Daoy (cell line): ENCODE measurements at regions not wholly inside any gene's neighbourhood (a gene's known extent, or its start where the extent isn't known, plus 50 kb on each side); places are given as distances from the start of the nearest gene placed in this dataset.
"Not testable (repeated sequence)": the region's sequence is repeated elsewhere in the genome, so short reads cannot be mapped to it uniquely, and the experiment has no call there.

Experiments
- DNase-seq: peaks from one replicate; pipeline ENCODE4 v3.0.0-alpha.2; 2015; ENCODE audit warnings: low read depth

DNA sequence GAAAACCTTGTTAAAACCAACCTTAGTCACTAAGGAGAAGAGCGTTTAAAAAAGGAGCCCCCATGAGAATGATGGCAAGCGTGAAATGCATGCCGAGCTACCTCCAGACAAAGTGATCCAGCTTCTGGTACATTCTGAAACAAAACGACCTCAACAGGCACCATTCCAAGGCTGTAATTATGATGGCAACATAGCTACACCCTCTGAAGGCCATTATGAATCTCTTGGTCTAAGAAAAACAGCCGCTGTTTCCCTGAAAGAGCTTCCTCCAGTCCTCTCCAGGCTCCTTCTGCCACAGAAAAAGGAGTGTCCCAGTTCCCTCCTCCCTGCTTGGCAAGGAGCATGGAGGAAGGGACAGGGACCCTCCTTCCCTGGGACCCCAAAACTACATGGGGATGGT is 50.0 kb upstream of the ABLIM1 start:
- DNase-seq = no peak

DNA sequence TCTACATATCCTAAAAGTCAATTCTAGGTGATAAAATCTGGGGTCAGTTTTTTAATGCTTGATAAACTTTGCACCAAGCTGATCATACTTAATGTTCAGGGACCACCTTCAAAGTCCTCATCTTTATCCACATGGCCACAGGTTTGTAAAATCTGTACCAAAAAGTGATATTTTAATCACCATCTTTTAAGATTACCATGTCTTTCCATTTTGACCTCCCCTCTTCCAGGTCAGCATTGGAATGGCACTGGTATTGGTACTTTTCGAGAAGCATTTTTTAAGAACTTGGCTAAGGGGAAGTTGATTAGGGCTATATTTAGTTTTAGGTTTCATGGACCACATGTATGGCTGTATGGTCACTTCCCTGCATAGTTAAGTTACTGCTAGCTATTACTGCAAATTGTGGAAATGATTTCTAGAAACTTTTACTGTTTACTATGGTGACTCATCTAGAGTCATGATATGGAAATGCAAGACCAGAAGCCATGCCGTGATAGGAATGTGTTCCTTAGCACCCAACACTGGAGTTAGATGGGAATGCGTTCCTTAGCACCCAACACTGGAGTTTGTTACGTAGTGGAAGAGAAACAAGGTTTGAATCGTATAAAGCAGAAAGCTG is 50.8 kb upstream of the ABLIM1 start:
- DNase-seq = peak; percentile 75

DNA sequence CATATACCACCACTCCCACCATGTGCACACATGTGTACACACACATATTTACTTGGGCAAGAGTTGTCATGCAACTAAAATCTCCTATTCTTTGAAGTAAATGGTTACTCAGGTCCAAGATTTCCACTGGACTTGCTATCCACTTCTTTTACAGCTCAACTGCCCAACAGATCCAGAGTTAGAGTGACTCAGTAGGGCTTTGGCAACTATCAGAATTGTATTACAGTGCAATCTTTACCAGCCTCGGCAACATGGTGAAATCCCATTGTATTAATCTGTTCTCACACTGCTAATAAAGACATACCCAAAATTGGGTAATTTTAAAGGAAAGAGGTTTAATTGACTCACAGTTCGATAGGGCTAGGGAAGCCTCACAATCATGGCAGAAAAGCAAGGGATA is 51.9 kb upstream of the ABLIM1 start:
- DNase-seq = no peak

DNA sequence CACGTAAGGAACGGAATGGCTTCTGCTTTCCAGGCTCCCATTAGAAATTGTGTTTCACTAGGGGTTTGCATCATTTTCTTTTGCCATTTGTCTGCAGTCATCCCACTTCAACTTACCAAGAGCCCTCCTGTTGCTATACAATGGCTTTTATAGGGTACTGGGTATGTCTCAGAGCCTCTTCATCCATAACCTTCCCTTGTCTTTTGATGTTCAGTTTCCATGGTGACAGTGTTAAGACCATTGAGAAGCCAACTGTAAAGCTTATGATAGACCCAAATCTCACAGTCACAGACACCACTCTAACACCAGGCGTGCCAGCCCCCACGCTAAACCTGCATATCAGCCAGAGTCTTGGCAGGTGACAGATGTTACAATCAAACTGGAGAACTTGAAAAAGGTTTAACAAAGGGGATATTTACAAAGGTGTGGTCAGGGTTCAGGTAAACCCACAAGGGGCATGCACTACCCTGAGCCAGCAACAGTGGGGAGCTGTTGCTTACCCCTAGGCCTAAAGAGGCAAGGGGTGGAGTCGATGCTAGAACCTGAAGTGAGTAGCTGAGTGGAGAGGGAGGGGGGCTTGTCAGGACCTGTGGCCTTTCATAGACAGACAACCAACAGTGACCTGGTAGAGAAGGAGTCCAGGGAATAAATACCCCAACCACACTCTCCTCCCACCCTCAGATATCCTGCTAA is 53.2 kb upstream of the ABLIM1 start:
- DNase-seq = no peak

DNA sequence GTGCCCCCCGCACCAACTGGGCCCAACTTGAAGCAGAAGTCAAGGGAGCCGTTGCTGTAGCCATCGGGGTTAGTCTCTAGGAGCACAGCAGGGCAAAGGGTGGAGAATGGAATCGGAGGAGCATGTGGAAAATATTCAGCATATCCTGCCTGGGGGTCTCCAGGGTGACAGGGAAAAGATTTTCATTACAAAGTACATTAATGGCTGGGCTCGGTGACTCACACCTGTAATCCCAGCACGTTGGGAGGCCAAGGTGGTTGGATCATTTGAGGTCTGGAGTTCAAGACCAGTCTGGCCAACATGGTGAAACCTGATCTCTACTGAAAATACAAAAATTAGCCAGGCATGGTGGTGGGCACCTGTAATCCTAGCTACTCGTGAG is 53.8 kb upstream of the ABLIM1 start:
- DNase-seq = no peak

DNA sequence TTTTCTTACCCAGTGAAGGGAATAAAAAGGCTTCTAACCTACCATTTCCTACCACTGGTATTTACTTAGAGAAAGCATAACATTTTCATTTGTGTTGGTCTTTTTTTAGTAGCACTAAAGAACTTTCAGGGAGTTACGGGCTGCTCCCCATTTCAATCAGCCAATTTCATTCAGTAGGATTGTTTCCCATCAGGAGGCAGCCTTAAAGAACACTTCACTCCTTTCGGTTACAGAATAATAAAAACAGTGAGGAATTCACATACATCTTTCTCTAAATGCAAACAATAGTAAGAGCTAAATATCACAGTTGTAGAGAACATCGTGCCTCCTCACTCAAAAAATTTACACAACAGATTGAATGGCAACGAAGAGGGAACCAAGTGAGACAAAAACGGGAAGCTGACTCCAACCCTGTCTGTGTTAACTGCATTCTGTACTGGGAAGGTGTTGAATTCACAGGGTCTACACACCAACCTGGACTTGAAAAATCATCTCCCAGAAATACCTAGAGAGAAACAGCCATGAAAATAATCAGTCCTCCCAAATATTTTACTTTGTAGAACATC is 55.5 kb upstream of the ABLIM1 start:
- DNase-seq = no peak

DNA sequence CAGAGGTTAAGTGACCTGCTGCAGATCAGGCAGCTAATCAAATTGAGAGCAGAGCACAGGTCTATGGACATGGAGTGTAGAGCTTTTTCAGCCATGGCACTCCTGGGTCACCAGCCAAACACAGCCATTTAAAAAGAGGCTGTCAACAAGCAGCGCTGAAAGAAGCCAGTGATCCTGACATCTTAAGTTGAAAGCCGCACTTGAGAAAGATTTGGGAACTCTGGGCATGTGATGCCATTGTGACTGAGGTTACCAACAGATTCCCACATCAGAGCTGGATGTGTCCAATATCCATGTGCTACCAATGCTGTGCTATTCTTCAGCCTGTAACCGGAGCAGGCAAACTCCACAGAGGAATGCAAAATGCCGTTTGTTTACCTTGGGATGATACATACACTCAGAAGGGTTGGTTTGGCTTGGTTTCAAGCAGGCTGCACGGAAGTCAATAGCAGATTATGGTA is 56.2 kb upstream of the ABLIM1 start:
- peak; percentile 95 for DNase-seq

DNA sequence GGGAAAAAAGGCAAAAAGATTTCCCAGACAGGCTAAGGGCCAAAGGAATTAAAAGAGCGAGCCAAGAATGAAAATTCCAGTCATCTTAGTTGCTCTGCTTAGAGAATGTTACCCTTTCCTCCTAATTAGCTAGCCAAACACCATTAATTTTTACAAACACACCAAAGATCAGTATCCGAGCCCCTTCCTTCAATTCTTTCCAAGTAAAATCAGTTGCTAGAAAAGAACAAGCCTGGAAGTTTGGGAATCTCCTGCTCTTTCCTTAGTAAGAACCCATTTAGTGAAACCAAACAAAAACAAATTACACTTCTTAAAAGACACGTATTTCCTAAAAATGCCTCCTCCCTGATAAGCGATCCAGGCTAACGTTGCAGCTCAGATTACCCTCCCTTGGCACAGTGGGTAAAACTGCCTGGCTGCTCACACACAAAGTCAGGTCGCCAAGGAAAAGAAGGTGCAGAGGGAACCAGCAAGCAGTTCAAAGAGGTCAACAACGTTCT is 57.1 kb upstream of the ABLIM1 start:
- peak; percentile 65 for DNase-seq

DNA sequence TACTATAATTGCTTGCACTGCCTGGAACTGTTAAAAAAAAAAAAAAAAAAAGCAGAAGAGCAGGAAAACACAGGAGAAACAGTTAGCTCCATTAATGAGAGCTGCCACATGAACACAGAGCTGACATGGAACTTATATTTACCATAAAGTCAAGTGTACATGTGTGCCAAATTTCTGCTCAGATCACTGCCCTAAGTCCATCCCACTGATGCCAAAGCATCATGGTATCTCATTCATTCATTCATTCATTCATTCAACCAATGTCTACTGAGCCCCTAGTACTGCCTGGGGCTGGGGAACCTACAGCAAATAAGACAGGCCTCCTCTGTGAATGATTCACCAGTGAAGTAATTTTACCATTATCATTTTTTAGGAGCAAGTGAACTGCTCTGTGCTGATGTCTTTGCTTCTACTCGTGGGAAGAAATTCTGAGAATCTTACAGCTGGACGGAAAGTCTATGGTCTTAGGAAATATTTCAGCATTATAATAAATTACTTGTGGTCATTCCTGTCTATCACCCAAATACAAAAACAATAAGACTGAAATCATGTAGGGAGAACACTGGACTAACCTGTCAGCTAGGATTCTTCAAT is 58.8 kb upstream of the ABLIM1 start:
- DNase-seq = no peak

DNA sequence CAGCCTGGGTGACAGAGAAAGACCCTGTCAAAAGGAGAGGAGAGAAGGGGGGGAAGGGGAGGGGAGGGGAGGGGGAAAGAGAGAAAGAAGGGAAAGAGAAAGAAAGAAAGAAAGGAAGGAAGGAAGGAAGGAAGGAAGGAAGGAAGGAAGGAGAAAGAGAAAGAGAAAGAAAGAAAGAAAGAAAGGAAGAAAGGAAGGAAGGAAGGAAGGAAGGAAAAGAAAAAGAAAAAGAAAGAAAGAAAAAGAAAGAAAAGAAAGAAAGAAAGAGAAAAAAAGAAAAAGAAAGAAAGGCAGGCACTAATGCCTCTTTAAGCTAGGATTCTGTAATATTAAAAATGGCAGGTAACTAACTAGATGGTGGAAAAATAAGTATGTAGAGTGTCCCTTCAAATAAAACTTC is 59.8 kb upstream of the ABLIM1 start:
- not testable (repeated sequence) for DNase-seq

DNA sequence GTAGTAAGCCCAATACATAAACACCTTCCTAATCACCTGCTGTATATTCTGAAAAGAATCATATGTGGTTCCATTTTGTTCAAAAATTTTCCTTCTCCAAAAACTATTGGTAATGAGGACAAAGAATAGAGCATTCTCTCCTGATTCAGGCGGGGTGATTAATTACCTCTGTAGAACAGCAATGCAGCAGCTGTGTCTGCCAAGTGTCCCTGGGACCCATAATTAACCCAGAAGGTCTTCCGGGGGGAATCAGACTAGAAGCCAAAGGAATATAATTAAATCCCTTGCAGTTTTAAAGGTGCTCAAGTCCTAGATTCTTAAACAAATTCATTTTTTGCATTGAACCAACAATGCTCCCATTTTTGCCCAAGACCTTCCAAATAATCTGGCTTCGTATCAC is 60.3 kb upstream of the ABLIM1 start:
- DNase-seq = no peak

DNA sequence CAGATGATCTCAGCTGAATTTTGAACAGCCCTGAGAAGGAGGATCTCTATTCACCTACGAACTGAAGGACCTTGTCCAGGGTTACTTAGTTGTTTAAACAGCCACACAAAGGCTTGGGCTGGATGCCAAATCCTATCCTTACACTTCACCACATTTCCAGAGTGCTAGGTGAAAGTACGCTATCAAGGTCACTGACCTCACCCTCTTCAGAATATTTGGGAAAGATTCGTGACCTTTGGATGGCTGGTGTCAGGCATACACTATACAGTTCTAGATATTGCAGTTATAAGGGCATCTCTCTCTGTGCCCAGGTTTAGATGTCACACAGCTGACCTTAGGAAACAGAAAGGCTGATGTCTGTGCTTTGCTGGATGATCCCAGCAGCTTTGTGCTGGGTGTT is 61.2 kb upstream of the ABLIM1 start:
- no peak for DNase-seq

DNA sequence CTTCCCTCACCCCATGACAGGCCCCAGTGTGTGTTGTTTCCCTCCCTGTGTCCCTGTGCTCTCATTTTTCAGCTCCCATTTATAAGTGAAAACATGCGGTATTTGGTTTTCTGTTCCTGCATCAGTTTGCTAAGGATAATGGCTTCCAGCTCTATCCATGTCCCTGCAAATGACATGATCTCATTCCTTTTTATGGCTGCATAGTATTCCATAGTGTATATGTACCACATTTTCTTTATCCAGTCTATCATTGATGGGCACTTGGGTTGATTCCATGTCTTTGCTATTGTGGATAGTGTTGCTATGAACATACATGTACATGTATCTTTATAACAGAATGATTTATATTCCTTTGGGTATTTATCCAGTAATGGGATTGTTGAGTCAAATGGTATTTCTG is 61.9 kb upstream of the ABLIM1 start:
- DNase-seq = not testable (repeated sequence)

DNA sequence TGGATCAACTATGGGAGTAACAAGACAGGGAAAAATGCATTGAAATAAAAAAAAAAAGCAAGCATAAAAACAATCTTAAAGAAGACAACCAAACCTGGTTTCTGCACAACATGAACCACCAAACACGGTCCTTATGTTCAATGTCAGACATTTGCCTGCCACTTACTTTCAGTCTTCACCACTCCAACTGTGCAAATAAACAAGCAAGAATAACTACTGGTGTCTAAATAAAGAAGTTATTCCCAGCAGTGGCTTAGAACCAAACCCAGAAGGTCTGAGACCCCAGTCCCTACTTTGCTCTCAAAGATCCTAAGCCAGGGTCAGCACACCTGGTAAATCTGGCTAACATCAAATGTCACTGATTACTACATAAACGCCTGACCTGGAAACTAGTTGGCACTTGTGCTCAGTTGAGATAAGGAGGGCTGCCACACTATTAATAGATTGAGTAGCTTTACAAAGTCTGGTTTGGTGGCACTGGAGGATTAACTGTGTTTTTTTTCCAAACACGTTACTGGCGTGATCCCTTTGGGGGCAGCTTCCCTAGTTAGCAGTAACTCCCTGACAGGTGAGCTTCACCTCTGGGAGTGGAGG is 62.7 kb upstream of the ABLIM1 start:
- no peak for DNase-seq

DNA sequence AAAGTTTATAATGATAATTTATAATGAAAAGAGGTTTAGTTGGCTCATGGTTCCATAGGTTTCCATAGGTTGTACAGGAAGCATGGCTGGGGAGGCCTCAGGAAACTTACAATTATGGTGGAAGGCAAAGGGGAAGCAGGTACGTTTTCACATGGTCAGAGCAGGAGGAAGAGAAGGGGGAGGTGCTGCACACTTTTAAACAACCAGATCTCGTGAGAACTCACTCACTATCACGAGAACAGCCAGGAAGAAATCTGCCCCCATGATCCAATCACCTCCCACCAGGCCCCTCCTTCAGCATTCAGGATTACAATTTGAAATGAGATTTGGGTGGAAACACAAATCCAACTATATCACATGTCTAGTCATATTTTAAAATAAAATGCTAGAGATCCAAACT is 64.1 kb upstream of the ABLIM1 start:
- not testable (repeated sequence) for DNase-seq

DNA sequence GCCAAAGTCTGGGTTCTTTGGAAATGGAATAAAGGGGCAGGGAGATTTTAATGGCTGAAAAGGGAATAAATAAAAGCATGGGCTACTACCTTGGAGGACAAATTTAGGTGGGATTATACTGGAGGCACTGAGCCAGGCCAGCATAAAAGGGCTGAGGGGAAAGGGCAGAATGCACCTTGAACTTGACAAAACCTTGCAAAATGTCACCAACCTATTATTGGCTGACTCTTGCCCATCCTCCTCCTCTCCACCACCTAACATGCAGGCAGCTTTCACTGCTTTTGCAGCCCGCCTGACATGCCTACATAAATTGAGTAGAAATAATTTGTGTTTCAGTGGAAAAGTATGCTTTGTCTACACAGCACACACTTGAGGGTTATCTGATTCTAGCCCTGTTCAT is 65.3 kb upstream of the ABLIM1 start:
- DNase-seq = no peak

DNA sequence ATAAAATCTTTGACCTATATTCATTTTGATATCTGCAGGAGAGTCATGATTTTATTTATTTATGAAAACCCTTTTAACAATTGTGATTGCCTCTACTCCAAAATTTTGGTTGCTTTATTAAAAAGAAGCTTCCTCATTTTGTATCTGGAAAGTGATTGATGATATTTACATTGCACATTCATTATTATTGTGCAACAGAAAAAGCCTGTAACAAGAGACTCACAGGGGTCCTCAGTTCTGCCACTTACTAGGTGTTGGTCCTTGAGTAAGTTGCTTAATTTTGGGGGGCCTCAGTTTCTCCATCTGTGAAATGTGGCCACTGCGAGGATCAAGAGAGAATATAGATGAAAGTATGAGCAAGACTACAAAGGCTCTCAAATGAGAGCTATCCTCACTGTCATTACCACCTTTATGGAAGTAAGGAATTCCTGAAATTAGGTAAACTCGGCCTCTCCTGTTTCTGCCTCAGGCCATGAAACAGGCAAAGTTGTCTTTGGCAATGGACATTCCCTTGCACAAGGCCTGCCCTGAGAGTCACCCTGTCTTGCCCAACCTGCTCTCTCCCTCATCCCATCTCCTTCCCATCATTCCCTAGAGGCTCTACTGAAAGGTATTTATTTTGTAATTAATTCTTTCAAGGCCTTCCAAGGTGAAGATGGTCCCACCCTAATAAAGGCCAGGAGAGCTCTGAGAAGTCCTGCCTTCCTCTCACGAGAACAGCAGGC is 66.1 kb upstream of the ABLIM1 start:
- no peak for DNase-seq

DNA sequence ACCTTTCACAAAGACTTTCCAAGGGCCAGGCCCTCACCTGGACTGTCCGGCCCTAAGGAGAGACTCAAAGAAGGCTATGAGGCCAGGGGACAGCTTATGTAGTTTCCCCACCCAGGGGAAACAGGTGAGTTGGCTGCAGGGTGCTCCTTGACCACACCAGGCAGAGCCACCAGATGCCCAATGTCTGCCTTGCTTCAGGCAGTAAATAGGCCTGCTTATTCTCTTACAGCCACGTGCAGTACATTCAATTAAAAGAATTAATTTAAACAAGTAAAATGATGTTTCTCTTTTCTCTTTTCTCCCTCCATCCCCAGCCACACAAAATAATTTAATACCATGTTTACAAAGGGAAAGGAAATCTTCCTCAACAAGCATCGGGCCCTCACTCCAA is 66.6 kb upstream of the ABLIM1 start:
- DNase-seq = no peak

DNA sequence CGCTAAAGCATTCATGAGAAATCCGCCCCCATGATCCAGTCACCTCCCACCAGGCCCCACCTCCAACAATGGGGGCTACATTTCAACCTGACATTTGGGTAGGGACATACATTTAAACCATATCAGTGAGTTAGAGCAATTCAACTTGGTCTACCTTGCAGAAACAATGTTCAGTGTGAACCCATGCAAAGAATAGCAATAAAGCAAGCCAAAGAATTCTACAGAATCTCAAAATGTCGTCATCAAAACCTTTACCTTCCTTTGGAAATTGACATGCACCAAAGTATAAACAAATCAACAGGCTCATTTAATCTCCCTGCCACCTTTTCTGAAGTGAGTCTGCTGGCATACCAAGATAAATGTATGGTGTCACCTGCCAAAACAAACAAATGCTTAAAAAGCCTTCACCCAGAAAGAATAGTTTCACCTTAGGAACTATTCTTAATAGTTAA is 68.8 kb upstream of the ABLIM1 start:
- no peak for DNase-seq

DNA sequence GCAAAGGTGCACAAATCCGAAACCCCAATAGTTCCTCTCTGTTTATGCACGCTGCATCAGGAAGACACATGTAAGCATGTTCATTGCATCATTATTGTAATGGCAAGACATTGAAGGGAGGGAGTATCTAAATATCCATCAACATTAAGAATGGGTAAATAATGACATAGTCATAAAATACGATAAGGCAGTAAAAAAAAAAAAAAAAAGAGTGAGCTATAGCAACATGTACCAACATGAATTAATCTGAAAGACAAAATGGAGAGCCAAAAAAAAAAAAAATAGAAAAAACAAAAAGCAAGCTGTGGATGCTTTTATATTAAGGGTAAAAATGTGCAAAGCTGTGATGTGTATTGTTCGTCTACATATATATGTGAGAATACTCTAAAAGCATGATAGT is 70.2 kb upstream of the ABLIM1 start:
- DNase-seq = no peak

DNA sequence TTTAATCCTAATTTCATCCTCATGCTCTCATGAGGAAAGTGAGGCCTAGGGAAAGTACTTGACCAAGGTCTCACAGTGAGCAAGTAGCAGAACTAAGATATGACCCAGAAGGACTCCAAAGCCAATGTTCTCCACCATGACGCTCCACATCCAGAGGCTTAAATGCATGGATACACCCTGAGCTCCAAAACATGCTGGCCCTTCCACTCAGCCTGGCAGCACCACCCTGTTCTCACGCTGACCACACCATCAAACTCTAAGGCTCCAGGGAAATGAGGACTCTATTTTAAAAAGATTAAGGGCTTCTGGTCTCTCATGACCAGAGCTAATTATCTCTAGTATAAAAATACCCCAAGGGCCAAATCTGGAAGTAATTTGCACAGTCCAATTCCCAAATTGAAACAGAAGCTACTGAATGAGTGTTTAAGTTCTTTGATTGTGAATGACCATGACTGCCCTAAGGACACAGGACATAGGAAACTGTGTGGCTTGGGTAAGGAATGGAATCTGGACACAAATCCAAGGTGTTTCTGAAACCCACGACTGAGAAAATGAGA is 71.1 kb upstream of the ABLIM1 start:
- DNase-seq = no peak
